Parathyroid adenoma (tissue), 2 donors: ENCODE measurements at regions not wholly inside any gene's neighbourhood (a gene's known extent, or its start where the extent isn't known, plus 50 kb on each side); places are given as distances from the start of the nearest gene placed in this dataset.
"Not testable (repeated sequence)": the region's sequence is repeated elsewhere in the genome, so short reads cannot be mapped to it uniquely, and the experiment has no call there.

Experiments
- H2AFZ ChIP-seq: fragments of 300-600 bp; sonication (generic); one replicate; pipeline ENCODE4 v1.7.0; 2017; ENCODE audit warnings: antibody characterized with exemption, mild to moderate bottlenecking
- H3K27ac ChIP-seq: fragments of 300-600 bp; sonication (generic); one replicate; pipeline ENCODE4 v1.7.0; 2017
- H3K27me3 ChIP-seq: fragments of 300-600 bp; sonication (generic); one replicate; pipeline ENCODE4 v1.7.0; 2017; ENCODE audit warnings: low read length; ENCODE audit not compliant: control insufficient read depth, insufficient read depth
- H3K36me3 ChIP-seq: fragments of 300-600 bp; sonication (generic); one replicate; pipeline ENCODE4 v1.7.0; 2017; ENCODE audit warnings: low read length; ENCODE audit not compliant: control insufficient read depth, insufficient read depth
- H3K4me1 ChIP-seq: fragments of 300-600 bp; sonication (generic); one replicate; pipeline ENCODE4 v1.7.0; 2017; ENCODE audit warnings: control low read depth
- H3K4me2 ChIP-seq: fragments of 300-600 bp; sonication (generic); one replicate; pipeline ENCODE4 v1.7.0; 2017; ENCODE audit warnings: low read length
- H3K4me3 ChIP-seq: fragments of 300-600 bp; sonication (generic); one replicate; pipeline ENCODE4 v1.7.0; 2017; ENCODE audit warnings: low read depth, low read length
- H3K79me2 ChIP-seq: fragments of 300-600 bp; sonication (generic); one replicate; pipeline ENCODE4 v1.7.0; 2017; ENCODE audit warnings: control low read depth
- H3K9ac ChIP-seq: fragments of 300-600 bp; sonication (generic); one replicate; pipeline ENCODE4 v1.7.0; 2017; ENCODE audit warnings: mild to moderate bottlenecking
- H3K9me3 ChIP-seq: fragments of 300-600 bp; sonication (generic); one replicate; pipeline ENCODE4 v1.7.0; 2017; ENCODE audit warnings: low read length; ENCODE audit not compliant: control insufficient read depth
- TF ChIP-seq, protein P1 (sequence below): fragments of 300-600 bp; sonication (generic); IDR thresholded peaks from one replicate; pipeline ENCODE4 v1.7.0; 2017; ENCODE audit warnings: antibody characterized with exemption, mild to moderate bottlenecking
- donor health status: primary hyperparathyroidism.

DNA sequence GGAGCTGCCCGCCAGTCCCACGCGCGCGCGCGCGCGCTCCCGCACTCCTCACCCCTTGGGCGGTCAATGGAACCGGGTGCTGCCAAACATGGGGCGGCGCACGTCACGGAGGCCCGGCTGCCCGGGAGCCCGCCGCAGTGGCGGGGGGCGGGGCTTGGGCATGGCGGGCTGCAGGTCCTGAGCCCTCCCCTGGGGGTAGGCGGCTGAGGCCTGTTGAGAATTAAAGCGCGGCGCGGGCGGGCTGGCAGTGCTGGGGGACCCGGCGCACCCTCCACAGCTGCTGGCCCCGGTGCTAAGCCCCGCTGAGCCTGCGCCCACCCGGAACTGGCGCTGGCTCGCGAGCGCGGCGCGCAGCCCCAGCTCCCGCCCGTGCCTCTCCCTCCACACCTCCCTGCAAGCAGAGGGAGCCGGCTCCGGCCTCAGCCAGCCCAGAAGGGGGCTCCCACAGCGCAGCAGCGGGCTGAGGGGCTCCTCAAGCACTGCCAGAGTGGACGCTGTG is 634.2 kb downstream of the ANKRD7 start:
- H3K9me3 ChIP-seq: no peaks in the 10 kb centered on the region
- TF ChIP-seq, protein P1, sequence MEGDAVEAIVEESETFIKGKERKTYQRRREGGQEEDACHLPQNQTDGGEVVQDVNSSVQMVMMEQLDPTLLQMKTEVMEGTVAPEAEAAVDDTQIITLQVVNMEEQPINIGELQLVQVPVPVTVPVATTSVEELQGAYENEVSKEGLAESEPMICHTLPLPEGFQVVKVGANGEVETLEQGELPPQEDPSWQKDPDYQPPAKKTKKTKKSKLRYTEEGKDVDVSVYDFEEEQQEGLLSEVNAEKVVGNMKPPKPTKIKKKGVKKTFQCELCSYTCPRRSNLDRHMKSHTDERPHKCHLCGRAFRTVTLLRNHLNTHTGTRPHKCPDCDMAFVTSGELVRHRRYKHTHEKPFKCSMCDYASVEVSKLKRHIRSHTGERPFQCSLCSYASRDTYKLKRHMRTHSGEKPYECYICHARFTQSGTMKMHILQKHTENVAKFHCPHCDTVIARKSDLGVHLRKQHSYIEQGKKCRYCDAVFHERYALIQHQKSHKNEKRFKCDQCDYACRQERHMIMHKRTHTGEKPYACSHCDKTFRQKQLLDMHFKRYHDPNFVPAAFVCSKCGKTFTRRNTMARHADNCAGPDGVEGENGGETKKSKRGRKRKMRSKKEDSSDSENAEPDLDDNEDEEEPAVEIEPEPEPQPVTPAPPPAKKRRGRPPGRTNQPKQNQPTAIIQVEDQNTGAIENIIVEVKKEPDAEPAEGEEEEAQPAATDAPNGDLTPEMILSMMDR: no peak
- no peak overlapping the region for H3K4me2 ChIP-seq
- H3K9ac ChIP-seq: no peak overlapping the region
- H3K36me3 ChIP-seq: no peaks in the 10 kb centered on the region
- no peak overlapping the region for H2AFZ ChIP-seq
- H3K27me3 ChIP-seq: no peaks in the 10 kb centered on the region
- H3K4me1 ChIP-seq: no peaks in the 10 kb centered on the region
- H3K27ac ChIP-seq: no peak overlapping the region
- H3K4me3 ChIP-seq: no peak overlapping the region
- no peaks in the 10 kb centered on the region for H3K79me2 ChIP-seq

DNA sequence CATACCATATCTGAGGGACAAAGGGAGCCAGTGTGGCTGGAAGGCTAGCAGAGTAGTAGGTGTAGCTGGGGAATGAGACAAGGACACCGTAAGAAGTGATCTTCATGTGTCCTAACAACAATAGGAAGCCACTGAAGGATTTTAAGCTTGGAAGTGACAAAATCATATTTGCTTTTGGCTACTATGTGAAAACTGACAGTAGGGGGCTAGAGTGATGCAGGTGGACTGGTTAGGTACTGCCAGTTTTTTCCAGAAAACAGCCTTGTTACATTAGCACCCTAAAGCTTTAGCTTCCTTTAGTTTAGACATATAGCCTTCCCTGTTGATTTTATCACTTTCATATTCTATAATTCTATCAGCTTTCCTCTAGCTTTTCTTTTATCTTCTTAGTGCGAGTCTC is 637.1 kb downstream of the ANKRD7 start:
- no peak overlapping the region for H3K4me2 ChIP-seq
- no peak overlapping the region for H2AFZ ChIP-seq
- H3K4me1 ChIP-seq: no peaks in the 10 kb centered on the region
- no peak overlapping the region for H3K4me3 ChIP-seq
- no peaks in the 10 kb centered on the region for H3K36me3 ChIP-seq
- TF ChIP-seq, protein P1: no peak
- no peaks in the 10 kb centered on the region for H3K9me3 ChIP-seq
- H3K9ac ChIP-seq: no peak overlapping the region
- no peak overlapping the region for H3K27ac ChIP-seq
- no peaks in the 10 kb centered on the region for H3K79me2 ChIP-seq
- no peaks in the 10 kb centered on the region for H3K27me3 ChIP-seq

DNA sequence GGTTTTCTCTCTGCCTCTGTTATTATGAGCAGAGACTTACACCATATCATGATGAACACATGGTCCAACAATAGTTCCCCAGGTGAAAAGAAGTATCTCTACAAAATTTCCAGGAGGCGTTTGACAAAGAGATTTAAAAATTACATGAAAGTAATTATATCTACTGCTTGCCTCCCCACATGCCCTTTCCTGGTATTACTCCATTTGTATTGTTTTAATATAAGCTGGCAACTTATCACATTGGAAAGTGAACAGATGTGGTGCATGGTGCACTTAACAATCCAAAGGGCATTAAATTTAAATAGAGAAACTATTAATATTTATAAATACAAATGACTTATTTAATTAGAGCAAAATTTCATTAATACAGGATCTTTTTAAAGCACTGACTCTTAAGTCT is 638.2 kb downstream of the ANKRD7 start:
- Histone ChIP-seq H2AFZ (no peak overlapping the region), H3K9ac (no peak overlapping the region), H3K4me1 (no peaks in the 10 kb centered on the region), H3K9me3 (no peaks in the 10 kb centered on the region), H3K79me2 (no peaks in the 10 kb centered on the region), H3K4me3 (no peak overlapping the region), H3K27me3 (no peaks in the 10 kb centered on the region), H3K4me2 (no peak overlapping the region), H3K36me3 (no peaks in the 10 kb centered on the region), H3K27ac (no peak overlapping the region)
- TF ChIP-seq, protein P1: no peak

DNA sequence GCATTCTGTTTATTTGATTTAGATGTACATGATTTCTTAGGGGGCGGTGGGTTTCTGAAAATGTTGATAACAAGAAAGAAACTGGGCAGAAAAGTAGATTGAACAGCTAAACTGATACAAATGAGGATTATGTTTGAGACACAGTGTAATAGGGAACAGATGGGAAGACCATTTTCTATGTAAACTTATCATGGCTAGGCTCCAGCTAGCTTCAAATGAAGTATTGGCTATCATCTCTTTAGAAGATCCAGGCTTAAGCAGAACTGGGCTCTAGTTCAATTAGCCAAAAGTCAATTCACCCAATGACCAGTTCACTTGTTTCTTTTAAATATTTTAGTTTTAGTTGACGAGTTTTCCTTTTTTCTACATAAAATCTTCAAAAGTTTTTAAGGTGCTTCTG is 639.5 kb downstream of the ANKRD7 start:
- Histone ChIP-seq H3K9me3 (no peaks in the 10 kb centered on the region), H3K4me1 (no peaks in the 10 kb centered on the region), H3K36me3 (no peaks in the 10 kb centered on the region), H3K27me3 (no peaks in the 10 kb centered on the region), H3K27ac (no peak overlapping the region), H2AFZ (no peak overlapping the region), H3K79me2 (no peaks in the 10 kb centered on the region), H3K9ac (no peak overlapping the region), H3K4me3 (no peak overlapping the region), H3K4me2 (no peak overlapping the region)
- TF ChIP-seq, protein P1: no peak

DNA sequence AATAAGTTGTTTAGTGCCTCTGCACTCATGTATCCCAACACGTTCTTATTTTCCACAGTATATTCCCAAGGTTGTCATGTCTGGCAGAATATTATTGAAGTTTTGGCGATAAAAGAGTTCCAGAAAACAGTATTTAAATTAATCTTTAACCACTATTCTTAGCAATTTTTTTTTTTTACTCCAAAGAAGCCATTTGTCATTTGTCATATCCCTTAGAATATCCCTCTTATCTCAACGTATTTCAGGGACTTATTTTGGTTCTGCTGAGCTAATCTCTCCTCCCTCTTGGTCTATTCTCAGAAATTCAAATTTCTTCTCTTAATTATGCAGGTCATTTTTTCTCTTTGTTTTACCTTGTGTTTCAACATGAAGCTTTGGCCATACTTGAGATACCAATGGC is 643.4 kb downstream of the ANKRD7 start:
- TF ChIP-seq, protein P1: no peak
- H3K4me1 ChIP-seq: no peaks in the 10 kb centered on the region
- H3K9ac ChIP-seq: no peak overlapping the region
- no peak overlapping the region for H3K4me2 ChIP-seq
- no peaks in the 10 kb centered on the region for H3K79me2 ChIP-seq
- H3K36me3 ChIP-seq: no peaks in the 10 kb centered on the region
- no peak overlapping the region for H3K27ac ChIP-seq
- no peaks in the 10 kb centered on the region for H3K9me3 ChIP-seq
- no peak overlapping the region for H3K4me3 ChIP-seq
- no peaks in the 10 kb centered on the region for H3K27me3 ChIP-seq
- no peak overlapping the region for H2AFZ ChIP-seq

DNA sequence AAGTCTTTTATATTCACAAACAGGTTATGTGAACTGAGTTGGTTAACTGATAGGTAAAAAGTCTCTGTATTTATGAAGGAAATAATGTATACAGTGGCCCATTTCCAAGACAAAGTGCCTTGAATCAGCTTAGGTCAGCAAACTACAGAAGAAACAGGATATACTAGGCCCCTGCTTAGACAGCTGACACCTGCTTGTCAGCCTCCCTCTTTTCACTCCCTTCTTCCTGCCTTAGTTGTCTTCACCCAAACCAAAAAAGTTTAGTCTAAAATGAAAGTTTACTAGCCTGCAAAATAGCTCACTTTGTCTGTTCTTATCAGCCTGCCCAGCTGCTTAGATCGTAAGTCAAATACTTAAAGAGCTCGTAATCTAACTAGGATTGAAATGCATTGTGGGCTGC is 644.6 kb downstream of the ANKRD7 start:
- not testable (repeated sequence) for H3K79me2 ChIP-seq, H3K4me2 ChIP-seq, H3K9me3 ChIP-seq, H3K27me3 ChIP-seq, H3K9ac ChIP-seq, H3K36me3 ChIP-seq, H2AFZ ChIP-seq, H3K27ac ChIP-seq, H3K4me3 ChIP-seq, H3K4me1 ChIP-seq
